Activated CD8-positive, alpha-beta memory T cell treated with anti-CD3 and anti-CD28 coated beads for 24 hours (primary cell): ENCODE measurements at regions not wholly inside any gene's neighbourhood (a gene's known extent, or its start where the extent isn't known, plus 50 kb on each side); places are given as distances from the start of the nearest gene placed in this dataset.
"Not testable (repeated sequence)": the region's sequence is repeated elsewhere in the genome, so short reads cannot be mapped to it uniquely, and the experiment has no call there.

Experiments
- DNase-seq: peaks from one replicate; pipeline ENCODE4 v3.0.0-alpha.2; 2020

- DNase-seq = no peak
Measured at GRCh38 chr12:131230340-131231031, 276.8 kb downstream of the ADGRD1 start.

- DNase-seq = no peak
Measured at GRCh38 chr12:131231032-131231980, 277.6 kb downstream of the ADGRD1 start.

- DNase-seq = no peak
Measured at GRCh38 chr12:131232036-131232435, 278.3 kb downstream of the ADGRD1 start.

GRCh38 chr12:131232872-131233271 lies 279.2 kb downstream of the ADGRD1 start:
- not testable (repeated sequence) for DNase-seq

- not testable (repeated sequence) for DNase-seq
Measured at GRCh38 chr12:131233850-131234789, 280.4 kb downstream of the ADGRD1 start.

- DNase-seq = not testable (repeated sequence)
Measured at GRCh38 chr12:131234841-131235271, 281.1 kb downstream of the ADGRD1 start.

GRCh38 chr12:131235871-131236271 lies 282.2 kb downstream of the ADGRD1 start:
- no peak for DNase-seq

GRCh38 chr12:131239384-131240094 lies 285.8 kb downstream of the ADGRD1 start:
- DNase-seq = no peak

GRCh38 chr12:131241517-131241916 lies 287.8 kb downstream of the ADGRD1 start:
- no peak for DNase-seq

GRCh38 chr12:131242741-131243496 lies 289.2 kb downstream of the ADGRD1 start:
- no peak for DNase-seq

- DNase-seq = not testable (repeated sequence)
Measured at GRCh38 chr12:131244157-131244688, 290.5 kb downstream of the ADGRD1 start.

- not testable (repeated sequence) for DNase-seq
Measured at GRCh38 chr12:131245161-131245560, 291.5 kb downstream of the ADGRD1 start.

- DNase-seq = no peak
Measured at GRCh38 chr12:131245564-131246355, 292.1 kb downstream of the ADGRD1 start.

GRCh38 chr12:131247026-131247725 lies 293.5 kb downstream of the ADGRD1 start:
- DNase-seq = not testable (repeated sequence)

GRCh38 chr12:131247875-131248274 lies 294.2 kb downstream of the ADGRD1 start:
- DNase-seq = not testable (repeated sequence)

- DNase-seq = no peak
Measured at GRCh38 chr12:131249246-131250027, 295.7 kb downstream of the ADGRD1 start.

GRCh38 chr12:131250028-131250950 lies 296.6 kb downstream of the ADGRD1 start:
- no peak for DNase-seq
